ENCODE measurements at regions not wholly inside any gene's neighbourhood (a gene's known extent, or its start where the extent isn't known, plus 50 kb on each side); places are given as distances from the start of the nearest gene placed in this dataset.

GRCh38 chr20:12511499-12511898 lies 497.3 kb upstream of the SPTLC3 start:
- no peaks in the 10 kb centered on the region for H3K36me3 ChIP-seq (ENCODE audit: control insufficient read depth, insufficient read depth, low read length)
- no peak overlapping the region for H2AFZ ChIP-seq (ENCODE audit: low read length)
- no peaks in the 10 kb centered on the region for H4K20me1 ChIP-seq (ENCODE audit: control insufficient read depth, extremely low read depth, insufficient read depth, low read length)
- H3K27me3 ChIP-seq (ENCODE audit: control insufficient read depth, insufficient read depth, low read length), result no peaks in the 10 kb centered on the region
- no peak overlapping the region for H3K4me2 ChIP-seq (ENCODE audit: extremely low read depth, insufficient read depth, low read length)
- H3K79me2 ChIP-seq (ENCODE audit: control insufficient read depth, insufficient read depth, low read length), result no peaks in the 10 kb centered on the region
- H3K9ac ChIP-seq (ENCODE audit: insufficient read depth, low read length), result no peak overlapping the region
- no peak overlapping the region for H3K27ac ChIP-seq (ENCODE audit: insufficient read depth, low read length)
- no peaks in the 10 kb centered on the region for H3K4me1 ChIP-seq (ENCODE audit: control insufficient read depth, extremely low read depth, insufficient read depth, low read length)
- H3K4me3 ChIP-seq (replicated peaks in 1 of 4; ENCODE audit: control extremely low read depth in 1 of 4, insufficient read depth in 1 of 4, low read depth in 3 of 4, low read length in 4 of 4), result no peak overlapping the region
- no peaks in the 10 kb centered on the region for H3K9me3 ChIP-seq (ENCODE audit: control insufficient read depth, insufficient read depth, low read depth, low read length)
- DNase-seq (ENCODE audit: low read depth in 2 of 2), result no peak
- no peak for TF ChIP-seq EZH2 (IDR thresholded peaks at IDR 0.05; ENCODE audit: low read length, missing control alignments)
- no peak for TF ChIP-seq CTCF (conservative IDR thresholded peaks at IDR 0.05 in 1 of 2, IDR thresholded peaks at IDR 0.05 in 1 of 2; ENCODE audit: low read depth in 1 of 2, low read length in 2 of 2)

DNA sequence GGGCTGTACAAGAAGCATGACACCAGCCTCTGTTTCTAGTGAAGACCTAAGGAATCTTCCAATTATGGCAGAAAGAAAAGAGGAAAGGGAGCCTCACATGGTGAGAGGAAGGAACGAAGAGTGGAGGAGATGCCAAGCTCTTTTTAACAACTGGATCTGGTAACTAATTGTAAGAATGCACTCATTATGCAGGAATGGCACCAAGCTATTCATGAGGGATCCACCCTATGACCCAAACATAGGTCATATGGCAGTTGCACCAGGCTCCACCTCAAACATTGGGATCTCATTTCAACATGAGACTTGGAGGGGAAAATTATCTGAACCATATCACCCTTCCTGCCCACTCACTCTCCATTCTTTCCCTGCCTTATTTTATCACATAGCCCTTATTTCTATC lies 496.0 kb upstream of the SPTLC3 start:
- Histone ChIP-seq H3K4me2 (ENCODE audit: extremely low read depth, insufficient read depth, low read length) (no peak overlapping the region), H3K9me3 (ENCODE audit: control insufficient read depth, insufficient read depth, low read depth, low read length) (no peaks in the 10 kb centered on the region), H3K4me1 (ENCODE audit: control insufficient read depth, extremely low read depth, insufficient read depth, low read length) (no peaks in the 10 kb centered on the region), H3K79me2 (ENCODE audit: control insufficient read depth, insufficient read depth, low read length) (no peaks in the 10 kb centered on the region), H3K27ac (ENCODE audit: insufficient read depth, low read length) (no peak overlapping the region), H3K27me3 (ENCODE audit: control insufficient read depth, insufficient read depth, low read length) (no peaks in the 10 kb centered on the region), H2AFZ (ENCODE audit: low read length) (no peak overlapping the region), H3K36me3 (ENCODE audit: control insufficient read depth, insufficient read depth, low read length) (no peaks in the 10 kb centered on the region), H3K9ac (ENCODE audit: insufficient read depth, low read length) (no peak overlapping the region), H4K20me1 (ENCODE audit: control insufficient read depth, extremely low read depth, insufficient read depth, low read length) (no peaks in the 10 kb centered on the region), H3K4me3 (replicated peaks in 1 of 4; ENCODE audit: control extremely low read depth in 1 of 4, insufficient read depth in 1 of 4, low read depth in 3 of 4, low read length in 4 of 4) (no peak overlapping the region)
- DNase-seq (ENCODE audit: low read depth in 2 of 2), result no peak
- TF ChIP-seq EZH2 (IDR thresholded peaks at IDR 0.05; ENCODE audit: low read length, missing control alignments) (no peak), CTCF (conservative IDR thresholded peaks at IDR 0.05 in 1 of 2, IDR thresholded peaks at IDR 0.05 in 1 of 2; ENCODE audit: low read depth in 1 of 2, low read length in 2 of 2) (no peak)

DNA sequence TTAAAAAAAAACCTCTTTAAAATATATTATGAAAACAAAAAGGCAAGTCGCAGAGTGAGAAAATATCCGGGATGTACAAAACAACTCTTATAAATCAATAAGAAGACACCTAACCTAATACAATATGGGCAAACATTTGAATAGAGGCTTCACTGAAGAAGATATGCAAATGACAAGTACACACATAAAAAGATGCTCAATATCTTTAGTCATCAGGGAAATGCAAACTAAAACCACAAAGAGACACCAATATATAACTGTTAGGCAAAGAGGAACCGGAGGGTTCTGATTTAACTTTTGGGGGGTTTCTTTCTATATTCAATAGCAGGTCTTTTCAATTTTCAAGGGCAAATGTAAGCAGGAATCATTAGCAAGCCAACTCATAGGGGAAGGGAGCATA lies 480.7 kb upstream of the SPTLC3 start:
- no peaks in the 10 kb centered on the region for H3K9me3 ChIP-seq (ENCODE audit: control insufficient read depth, insufficient read depth, low read depth, low read length)
- no peak overlapping the region for H3K27ac ChIP-seq (ENCODE audit: insufficient read depth, low read length)
- no peaks in the 10 kb centered on the region for H3K79me2 ChIP-seq (ENCODE audit: control insufficient read depth, insufficient read depth, low read length)
- no peaks in the 10 kb centered on the region for H3K4me1 ChIP-seq (ENCODE audit: control insufficient read depth, extremely low read depth, insufficient read depth, low read length)
- H3K4me2 ChIP-seq (ENCODE audit: extremely low read depth, insufficient read depth, low read length), result no peak overlapping the region
- no peaks in the 10 kb centered on the region for H3K27me3 ChIP-seq (ENCODE audit: control insufficient read depth, insufficient read depth, low read length)
- H3K4me3 ChIP-seq (replicated peaks in 1 of 4; ENCODE audit: control extremely low read depth in 1 of 4, insufficient read depth in 1 of 4, low read depth in 3 of 4, low read length in 4 of 4), result no peak overlapping the region
- no peaks in the 10 kb centered on the region for H3K36me3 ChIP-seq (ENCODE audit: control insufficient read depth, insufficient read depth, low read length)
- no peaks in the 10 kb centered on the region for H4K20me1 ChIP-seq (ENCODE audit: control insufficient read depth, extremely low read depth, insufficient read depth, low read length)
- no peak overlapping the region for H3K9ac ChIP-seq (ENCODE audit: insufficient read depth, low read length)
- TF ChIP-seq CTCF (conservative IDR thresholded peaks at IDR 0.05 in 1 of 2, IDR thresholded peaks at IDR 0.05 in 1 of 2; ENCODE audit: low read depth in 1 of 2, low read length in 2 of 2) (no peak), EZH2 (IDR thresholded peaks at IDR 0.05; ENCODE audit: low read length, missing control alignments) (no peak)
- no peak overlapping the region for H2AFZ ChIP-seq (ENCODE audit: low read length)
- no peak for DNase-seq (ENCODE audit: low read depth in 2 of 2)
